Mucosa of descending colon (tissue), 3 donors: ENCODE measurements at regions not wholly inside any gene's neighbourhood (a gene's known extent, or its start where the extent isn't known, plus 50 kb on each side); places are given as distances from the start of the nearest gene placed in this dataset.

ENCODE experiments used
- ATAC-seq: fragments of 200-7000 bp; cut with Tn5 transposase; one replicate; pipeline ENCODE4 v1.9.1; 2020; ENCODE audit warnings: mild to moderate bottlenecking, moderate library complexity
- DNase-seq, 3 donors: peaks; one replicate each; pipeline ENCODE4 v3.0.0-alpha.2; 2020
- H3K36me3 ChIP-seq: fragments of 200-600 bp; one replicate; pipeline ENCODE4 v1.8.0; 2021; ENCODE audit warnings: low read depth, mild to moderate bottlenecking
- H3K4me1 ChIP-seq: fragments of 200-600 bp; one replicate; pipeline ENCODE4 v1.8.0; 2021; ENCODE audit warnings: low read depth, mild to moderate bottlenecking
- H3K4me3 ChIP-seq: fragments of 200-600 bp; one replicate; pipeline ENCODE4 v1.8.0; 2021; ENCODE audit warnings: mild to moderate bottlenecking
- H3K9me3 ChIP-seq: fragments of 200-600 bp; one replicate; pipeline ENCODE4 v1.8.0; 2021; ENCODE audit warnings: mild to moderate bottlenecking
- intact Hi-C, 2 donors: fragments of 100-400 bp; cut with DNase I in 1 of 2; cut with micrococcal nuclease in 1 of 2; formaldehyde crosslinking; loops; one replicate each; pipeline versions ENCODE4 v1.11.0 to v1.11.1; 2022; cut with DNase I, micrococcal nuclease
- TF ChIP-seq, protein P1 (sequence below): fragments of 200-600 bp; IDR thresholded peaks from one replicate; pipeline ENCODE4 v1.8.0; 2022; ENCODE audit warnings: antibody characterized with exemption, mild to moderate bottlenecking
- donor health status: DM: no; HTN: no; CAD: no; lungs with moderate emphysema.
- donor health status: DM: no; HTN: no; CAD: no.
- donor health status: DM: no; HTN: yes; CAD: no.

DNA sequence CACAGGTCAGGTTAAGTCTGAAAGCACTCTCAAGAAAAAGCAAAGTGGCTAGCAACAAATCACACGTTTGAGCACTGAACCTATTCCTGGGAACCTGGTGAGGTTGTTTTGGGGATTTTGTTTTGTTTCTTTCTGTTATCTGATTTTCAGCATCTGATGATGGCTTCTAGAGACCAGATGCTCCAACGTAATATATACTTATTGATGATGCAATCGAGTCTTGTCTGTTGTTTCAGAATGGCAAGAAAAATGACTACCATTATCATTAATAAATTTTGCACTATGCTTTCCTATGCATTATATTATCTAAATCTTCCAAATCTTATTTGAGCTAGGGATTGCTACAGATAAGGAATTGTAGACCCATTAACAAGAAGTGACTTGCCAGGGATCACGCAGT, 312.3 kb upstream of the FAT3 start:
- Histone ChIP-seq H3K4me1 (no peaks in the 10 kb centered on the region), H3K36me3 (no peaks in the 10 kb centered on the region), H3K4me3 (no peak overlapping the region), H3K9me3 (no peaks in the 10 kb centered on the region)
- ATAC-seq = no peak
- DNase-seq = no peak
- intact Hi-C loops = no loop called here
- TF ChIP-seq, protein P1, sequence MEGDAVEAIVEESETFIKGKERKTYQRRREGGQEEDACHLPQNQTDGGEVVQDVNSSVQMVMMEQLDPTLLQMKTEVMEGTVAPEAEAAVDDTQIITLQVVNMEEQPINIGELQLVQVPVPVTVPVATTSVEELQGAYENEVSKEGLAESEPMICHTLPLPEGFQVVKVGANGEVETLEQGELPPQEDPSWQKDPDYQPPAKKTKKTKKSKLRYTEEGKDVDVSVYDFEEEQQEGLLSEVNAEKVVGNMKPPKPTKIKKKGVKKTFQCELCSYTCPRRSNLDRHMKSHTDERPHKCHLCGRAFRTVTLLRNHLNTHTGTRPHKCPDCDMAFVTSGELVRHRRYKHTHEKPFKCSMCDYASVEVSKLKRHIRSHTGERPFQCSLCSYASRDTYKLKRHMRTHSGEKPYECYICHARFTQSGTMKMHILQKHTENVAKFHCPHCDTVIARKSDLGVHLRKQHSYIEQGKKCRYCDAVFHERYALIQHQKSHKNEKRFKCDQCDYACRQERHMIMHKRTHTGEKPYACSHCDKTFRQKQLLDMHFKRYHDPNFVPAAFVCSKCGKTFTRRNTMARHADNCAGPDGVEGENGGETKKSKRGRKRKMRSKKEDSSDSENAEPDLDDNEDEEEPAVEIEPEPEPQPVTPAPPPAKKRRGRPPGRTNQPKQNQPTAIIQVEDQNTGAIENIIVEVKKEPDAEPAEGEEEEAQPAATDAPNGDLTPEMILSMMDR = no peak

GRCh38 chr11:91906871-91907624, 317.6 kb upstream of the FAT3 start:
- ATAC-seq (no peak), DNase-seq (no peak)
- Histone ChIP-seq H3K4me3 (no peak overlapping the region), H3K9me3 (no peaks in the 10 kb centered on the region), H3K4me1 (no peaks in the 10 kb centered on the region), H3K36me3 (no peaks in the 10 kb centered on the region)
- TF ChIP-seq, protein P1 = no peak
- intact Hi-C loops = no loop called here

GRCh38 chr11:91904792-91905785, 319.5 kb upstream of the FAT3 start:
- Histone ChIP-seq H3K4me3 (no peak overlapping the region), H3K9me3 (no peaks in the 10 kb centered on the region), H3K36me3 (no peaks in the 10 kb centered on the region), H3K4me1 (no peaks in the 10 kb centered on the region)
- TF ChIP-seq, protein P1 = no peak
- DNase-seq (no peak), ATAC-seq (peak; percentile 44)
- intact Hi-C loops = no loop called here

DNA sequence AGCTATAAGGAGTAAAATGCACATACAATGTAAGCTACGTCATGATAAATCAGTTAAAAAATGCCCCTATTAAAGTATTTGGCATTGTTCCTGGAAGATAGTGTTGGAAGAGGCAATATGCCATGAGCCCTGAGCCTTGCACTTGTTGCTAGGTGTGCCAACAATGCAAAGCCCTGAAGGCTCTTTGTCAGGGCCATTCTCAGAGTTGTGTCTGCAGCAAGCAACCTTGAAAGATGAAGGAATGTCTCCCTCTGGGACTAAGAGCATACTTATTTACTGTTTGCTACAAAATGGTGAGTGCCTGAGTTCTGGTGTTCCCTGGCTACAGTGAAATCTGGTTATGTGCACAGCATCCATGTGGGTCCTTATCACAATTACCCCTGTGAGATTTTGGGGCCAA, 322.3 kb upstream of the FAT3 start:
- TF ChIP-seq, protein P1 = no peak
- H3K4me3 ChIP-seq = no peak overlapping the region
- no peaks in the 10 kb centered on the region for H3K4me1 ChIP-seq
- ATAC-seq (no peak), DNase-seq (no peak)
- no peaks in the 10 kb centered on the region for H3K9me3 ChIP-seq
- intact Hi-C loops = no loop called here
- H3K36me3 ChIP-seq = no peaks in the 10 kb centered on the region

DNA sequence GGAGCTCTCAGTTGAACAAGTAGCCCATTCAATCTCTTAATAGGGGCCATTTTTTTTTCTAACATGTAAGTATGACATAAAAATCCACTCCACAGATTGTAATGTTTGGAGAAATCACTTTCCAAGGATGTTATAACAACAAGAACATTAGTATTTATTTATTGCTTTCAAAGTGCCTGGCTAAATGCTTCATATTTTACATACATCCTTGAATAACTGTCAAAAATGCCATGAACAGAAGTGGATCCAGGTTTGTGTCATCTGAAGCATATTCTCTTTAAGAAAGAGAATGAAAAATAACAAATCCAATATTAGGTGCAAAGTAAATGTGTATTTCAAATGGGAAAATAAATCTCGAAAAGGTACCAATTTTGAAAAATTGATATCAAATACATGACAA, 344.0 kb upstream of the FAT3 start:
- ATAC-seq (no peak), DNase-seq (no peak)
- no peaks in the 10 kb centered on the region for H3K36me3 ChIP-seq
- H3K4me3 ChIP-seq = no peak overlapping the region
- H3K9me3 ChIP-seq = no peaks in the 10 kb centered on the region
- intact Hi-C loops = no loop called here
- TF ChIP-seq, protein P1 = no peak
- H3K4me1 ChIP-seq = no peaks in the 10 kb centered on the region
